ENCODE measurements at regions not wholly inside any gene's neighbourhood (a gene's known extent, or its start where the extent isn't known, plus 50 kb on each side); places are given as distances from the start of the nearest gene placed in this dataset.

DNA sequence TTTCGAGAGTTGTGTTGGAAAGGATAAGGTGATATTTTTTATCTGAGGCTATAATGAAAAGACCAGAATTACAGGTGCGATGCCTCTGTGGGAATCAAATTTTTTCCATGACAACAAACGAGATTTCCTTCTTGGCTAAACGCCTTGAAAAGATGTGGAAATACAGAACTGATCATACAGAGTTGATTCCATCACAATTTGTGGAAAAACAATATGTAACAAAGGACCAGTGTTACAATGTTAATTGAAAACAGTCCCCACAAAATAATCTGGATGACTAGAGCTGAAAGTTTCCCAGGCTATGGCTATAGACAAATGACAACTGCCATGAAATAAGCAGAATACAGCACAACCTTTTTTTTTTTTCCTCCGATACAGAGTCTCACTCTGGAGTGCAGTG, 628.9 kb downstream of the DIAPH3 start:
- TF ChIP-seq, protein P1, sequence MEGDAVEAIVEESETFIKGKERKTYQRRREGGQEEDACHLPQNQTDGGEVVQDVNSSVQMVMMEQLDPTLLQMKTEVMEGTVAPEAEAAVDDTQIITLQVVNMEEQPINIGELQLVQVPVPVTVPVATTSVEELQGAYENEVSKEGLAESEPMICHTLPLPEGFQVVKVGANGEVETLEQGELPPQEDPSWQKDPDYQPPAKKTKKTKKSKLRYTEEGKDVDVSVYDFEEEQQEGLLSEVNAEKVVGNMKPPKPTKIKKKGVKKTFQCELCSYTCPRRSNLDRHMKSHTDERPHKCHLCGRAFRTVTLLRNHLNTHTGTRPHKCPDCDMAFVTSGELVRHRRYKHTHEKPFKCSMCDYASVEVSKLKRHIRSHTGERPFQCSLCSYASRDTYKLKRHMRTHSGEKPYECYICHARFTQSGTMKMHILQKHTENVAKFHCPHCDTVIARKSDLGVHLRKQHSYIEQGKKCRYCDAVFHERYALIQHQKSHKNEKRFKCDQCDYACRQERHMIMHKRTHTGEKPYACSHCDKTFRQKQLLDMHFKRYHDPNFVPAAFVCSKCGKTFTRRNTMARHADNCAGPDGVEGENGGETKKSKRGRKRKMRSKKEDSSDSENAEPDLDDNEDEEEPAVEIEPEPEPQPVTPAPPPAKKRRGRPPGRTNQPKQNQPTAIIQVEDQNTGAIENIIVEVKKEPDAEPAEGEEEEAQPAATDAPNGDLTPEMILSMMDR (IDR thresholded peaks at IDR 0.05) = no peak
- TF ChIP-seq EP300 (IDR thresholded peaks at IDR 0.05) = no peak

Data from tibial nerve (tissue), 4 donors.